ENCODE measurements at regions not wholly inside any gene's neighbourhood (a gene's known extent, or its start where the extent isn't known, plus 50 kb on each side); places are given as distances from the start of the nearest gene placed in this dataset.
A peak's percentile ranks its signal among the peaks of the same experiment; 100 is the strongest.

- POLR2A ChIA-PET (ENCODE audit: unreplicated experiment): no interaction called here
- Histone ChIP-seq H2AFZ (replicated peaks; ENCODE audit: low read length, poor library complexity) (peak overlapping the region; percentile 96), H4K5ac (ENCODE audit: low read depth, low read length) (no peak overlapping the region), H3K23ac (ENCODE audit: low read depth, low read length) (no peak overlapping the region), H3K4me1 (ENCODE audit: control insufficient read depth, insufficient read depth, low read length) (no peaks in the 10 kb centered on the region; the same call in 1 of the 2 replicates), H3K9me1 (ENCODE audit: insufficient read depth, low read length) (peaks cover 7% of the 10 kb centered on the region; the same call in 1 of the 2 replicates), H4K8ac (ENCODE audit: low read depth in 2 of 2, low read length in 2 of 2) (peak overlapping the region; percentile 61 to 92; a peak in 2 of 4 replicates), H3K27ac (ENCODE audit: insufficient read depth, low read length) (no peak overlapping the region), H3K4ac (ENCODE audit: low read depth, low read length) (no peak overlapping the region; the same call in 1 of the 2 replicates), H4K20me1 (ENCODE audit: insufficient read depth, low read length) (no peaks in the 10 kb centered on the region), H3K36me3 (ENCODE audit: control insufficient read depth, insufficient read depth, low read length) (no peaks in the 10 kb centered on the region), H3K18ac (ENCODE audit: low read depth, low read length) (no peak overlapping the region), H2BK5ac (ENCODE audit: low read depth, low read length, poor library complexity, severe bottlenecking) (no peak overlapping the region), H3K14ac (replicated peaks; ENCODE audit: low read depth, low read length) (no peak overlapping the region), H2AK5ac (ENCODE audit: low read depth, low read length) (no peak overlapping the region), H3K9ac (ENCODE audit: low read depth, low read length) (no peak overlapping the region), H3K4me2 (ENCODE audit: low read depth, low read length) (no peak overlapping the region), H2BK20ac (ENCODE audit: low read depth, low read length) (no peak overlapping the region), H3K27me3 (ENCODE audit: control insufficient read depth, insufficient read depth, low read length) (peaks cover 27% of the 10 kb centered on the region), H4K91ac (ENCODE audit: insufficient read depth, low read depth, low read length) (no peak overlapping the region), H2BK120ac (ENCODE audit: low read depth, low read length) (no peak overlapping the region), H3K56ac (ENCODE audit: extremely low read depth, insufficient read depth, low read length) (no peak overlapping the region), H3K4me3 (ENCODE audit: insufficient read depth, low read depth, low read length) (no peak overlapping the region), H3K9me3 (ENCODE audit: control insufficient read depth, insufficient read depth, low read length) (peaks cover 6% of the 10 kb centered on the region), H2BK15ac (ENCODE audit: low read depth, low read length) (no peak overlapping the region), H3K79me1 (ENCODE audit: low read depth in 1 of 2, low read length in 2 of 2) (no peaks in the 10 kb centered on the region), H2AK9ac (replicated peaks; ENCODE audit: low read depth, low read length, poor library complexity) (peak overlapping the region; percentile 52)
- intact Hi-C loops (cut with micrococcal nuclease) (no loop called here), in situ Hi-C loops (cut with MboI; ENCODE audit: low sequenced_read_pairs) (no loop called here), dilution Hi-C loops (cut with HindIII; ENCODE audit: low sequenced_read_pairs, unreplicated experiment) (no loop called here)
- TF ChIP-seq RCOR1 (IDR thresholded peaks at IDR 0.05; ENCODE audit: insufficient replicate concordance, low read length): no peak
- BruUV-seq (replicated peaks): no TSS peak
- no peak for ATAC-seq (ENCODE audit: low read depth)
- 100% methylated on average over 2 of the region's 3 CpGs; no CpG with 5 or more reads in 1 of the 2 experiments for WGBS, 2 experiments (ENCODE audit: extremely low coverage in 2 of 2, insufficient read length in 1 of 2)
- DNase-seq: no peak
- CTCF ChIA-PET: no interaction called here
These were observed 82.2 kb upstream of the SLC6A6 start for GRCh38 chr3:14320219-14320618.
